Activated CD8-positive, alpha-beta memory T cell treated with anti-CD3 and anti-CD28 coated beads for 36 hours (primary cell): ENCODE measurements at regions not wholly inside any gene's neighbourhood (a gene's known extent, or its start where the extent isn't known, plus 50 kb on each side); places are given as distances from the start of the nearest gene placed in this dataset.
"Not testable (repeated sequence)": the region's sequence is repeated elsewhere in the genome, so short reads cannot be mapped to it uniquely, and the experiment has no call there.

ENCODE experiments used
- CTCF ChIA-PET: fragments of 350-600 bp; sonication (Branson Sonifier 250); formaldehyde crosslinking; loops from one replicate; lab custom pipeline; 2021; ENCODE audit warnings: antibody characterized with exemption; lab: Charles Lee
- POLR2A ChIA-PET: fragments of 350-600 bp; sonication (Branson Sonifier 250); formaldehyde crosslinking; loops from one replicate; lab custom pipeline; 2021; ENCODE audit warnings: antibody characterized with exemption; lab: Charles Lee

GRCh38 chr11:23405350-23405937 is 545.2 kb upstream of the CCDC179 start:
- ChIA-PET POLR2A (no interaction called here), CTCF (no interaction called here)

GRCh38 chr11:23406131-23406819 is 546.0 kb upstream of the CCDC179 start:
- POLR2A ChIA-PET = no interaction called here

GRCh38 chr11:23413057-23413456 is 552.8 kb upstream of the CCDC179 start:
- ChIA-PET POLR2A (no interaction called here), CTCF (interaction anchor here (0.7 kb wide), 1 partner anchor 590 kb away, joined by 3 read pairs; no protein-coding TSS in a partner anchor)

More at GRCh38 chr11:23406131-23406819, 546.0 kb upstream of the CCDC179 start:
- CTCF ChIA-PET = no interaction called here

GRCh38 chr11:23423104-23423503 is 562.8 kb upstream of the CCDC179 start:
- CTCF ChIA-PET = no interaction called here
- POLR2A ChIA-PET = no interaction called here

- ChIA-PET CTCF (no interaction called here), POLR2A (no interaction called here)
Measured at GRCh38 chr11:23423656-23424055, 563.4 kb upstream of the CCDC179 start.

- ChIA-PET POLR2A (no interaction called here), CTCF (no interaction called here)
Measured at GRCh38 chr11:23425381-23425780, 565.1 kb upstream of the CCDC179 start.

GRCh38 chr11:23429569-23429968 is 569.3 kb upstream of the CCDC179 start:
- ChIA-PET POLR2A (no interaction called here), CTCF (no interaction called here)

GRCh38 chr11:23453522-23453921 is 593.2 kb upstream of the CCDC179 start:
- POLR2A ChIA-PET = no interaction called here
- CTCF ChIA-PET = no interaction called here

GRCh38 chr11:23455321-23455891 is 595.1 kb upstream of the CCDC179 start:
- CTCF ChIA-PET = no interaction called here
- POLR2A ChIA-PET = no interaction called here

GRCh38 chr11:23457641-23458040 is 597.4 kb upstream of the CCDC179 start:
- POLR2A ChIA-PET = no interaction called here
- CTCF ChIA-PET = no interaction called here

GRCh38 chr11:23471878-23472277 is 611.6 kb upstream of the CCDC179 start:
- ChIA-PET POLR2A (no interaction called here), CTCF (no interaction called here)

GRCh38 chr11:23473782-23474181 is 613.5 kb upstream of the CCDC179 start:
- CTCF ChIA-PET = no interaction called here
- POLR2A ChIA-PET = no interaction called here

GRCh38 chr11:23480736-23481135 is 620.5 kb upstream of the CCDC179 start:
- ChIA-PET CTCF (no interaction called here), POLR2A (no interaction called here)

- CTCF ChIA-PET, POLR2A ChIA-PET: not testable (repeated sequence)
Measured at GRCh38 chr11:23484146-23484545, 623.9 kb upstream of the CCDC179 start.

GRCh38 chr11:23484618-23485017 is 624.3 kb upstream of the CCDC179 start:
- POLR2A ChIA-PET, CTCF ChIA-PET: not testable (repeated sequence)

- ChIA-PET CTCF (no interaction called here), POLR2A (no interaction called here)
Measured at GRCh38 chr11:23490557-23491235, 630.4 kb upstream of the CCDC179 start.

- ChIA-PET POLR2A (no interaction called here), CTCF (no interaction called here)
Measured at GRCh38 chr11:23494981-23495380, 634.7 kb upstream of the CCDC179 start.

- ChIA-PET POLR2A (no interaction called here), CTCF (no interaction called here)
Measured at GRCh38 chr11:23496340-23496739, 636.1 kb upstream of the CCDC179 start.

GRCh38 chr11:23497040-23497439 is 636.8 kb upstream of the CCDC179 start:
- POLR2A ChIA-PET = no interaction called here

GRCh38 chr11:23502389-23502788 is 642.1 kb upstream of the CCDC179 start:
- POLR2A ChIA-PET = no interaction called here
- CTCF ChIA-PET = no interaction called here

More at GRCh38 chr11:23497040-23497439, 636.8 kb upstream of the CCDC179 start:
- CTCF ChIA-PET = no interaction called here
